RWPE1 (cell line): ENCODE measurements at regions not wholly inside any gene's neighbourhood (a gene's known extent, or its start where the extent isn't known, plus 50 kb on each side); places are given as distances from the start of the nearest gene placed in this dataset.

Experiments
- CTCF ChIA-PET: fragments of 350-600 bp; sonication (Branson Sonifier 250); formaldehyde crosslinking; extraction: SDS; loops from one replicate; lab custom pipeline; 2021; lab: Yijun Ruan, JAX
- POLR2A ChIA-PET: fragments of 400-600 bp; formaldehyde crosslinking; extraction: SDS; loops from one replicate; lab custom pipeline; 2020; ENCODE audit warnings: antibody characterized with exemption; ENCODE audit not compliant: low non-redundant PET; lab: Yijun Ruan, JAX
- DNase-seq: peaks from one replicate; pipeline ENCODE4 v3.0.0; 2012; ENCODE audit warnings: low spot score
- H3K27ac ChIP-seq: fragments of 450-650 bp; 2 replicates; pipeline ENCODE4 v1.5.1; 2017
- TF ChIP-seq, protein P1 (sequence below): fragments of 450-650 bp; conservative IDR thresholded peaks from 2 replicates; pipeline ENCODE4 v1.5.1; 2017; ENCODE audit warnings: low read depth, mild to moderate bottlenecking

DNA sequence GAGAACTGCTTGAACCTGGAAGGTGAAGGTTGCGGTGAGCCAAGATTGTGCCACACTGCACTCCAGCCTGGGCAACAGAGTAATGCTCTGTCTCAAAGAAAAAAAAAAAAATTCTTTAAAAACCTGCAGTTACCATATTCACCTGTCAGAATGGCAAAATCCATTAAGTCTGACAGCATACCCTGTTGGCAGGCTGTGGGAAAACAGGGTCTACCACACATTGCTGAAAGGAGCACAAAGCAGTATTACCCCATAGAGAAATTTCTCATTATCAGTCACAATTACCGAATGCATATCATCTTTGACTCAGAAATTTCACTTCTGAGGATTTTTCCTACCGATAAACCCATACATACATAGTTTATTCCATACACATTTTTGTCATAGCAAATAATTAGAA lies 264.1 kb upstream of the SLCO3A1 start:
- POLR2A ChIA-PET: no interaction called here

GRCh38 chr15:91592567-91592966 lies 260.9 kb upstream of the SLCO3A1 start:
- POLR2A ChIA-PET: no interaction called here
- DNase-seq: no peak
- no peak overlapping the region for H3K27ac ChIP-seq
- CTCF ChIA-PET: no interaction called here
- TF ChIP-seq, protein P1, sequence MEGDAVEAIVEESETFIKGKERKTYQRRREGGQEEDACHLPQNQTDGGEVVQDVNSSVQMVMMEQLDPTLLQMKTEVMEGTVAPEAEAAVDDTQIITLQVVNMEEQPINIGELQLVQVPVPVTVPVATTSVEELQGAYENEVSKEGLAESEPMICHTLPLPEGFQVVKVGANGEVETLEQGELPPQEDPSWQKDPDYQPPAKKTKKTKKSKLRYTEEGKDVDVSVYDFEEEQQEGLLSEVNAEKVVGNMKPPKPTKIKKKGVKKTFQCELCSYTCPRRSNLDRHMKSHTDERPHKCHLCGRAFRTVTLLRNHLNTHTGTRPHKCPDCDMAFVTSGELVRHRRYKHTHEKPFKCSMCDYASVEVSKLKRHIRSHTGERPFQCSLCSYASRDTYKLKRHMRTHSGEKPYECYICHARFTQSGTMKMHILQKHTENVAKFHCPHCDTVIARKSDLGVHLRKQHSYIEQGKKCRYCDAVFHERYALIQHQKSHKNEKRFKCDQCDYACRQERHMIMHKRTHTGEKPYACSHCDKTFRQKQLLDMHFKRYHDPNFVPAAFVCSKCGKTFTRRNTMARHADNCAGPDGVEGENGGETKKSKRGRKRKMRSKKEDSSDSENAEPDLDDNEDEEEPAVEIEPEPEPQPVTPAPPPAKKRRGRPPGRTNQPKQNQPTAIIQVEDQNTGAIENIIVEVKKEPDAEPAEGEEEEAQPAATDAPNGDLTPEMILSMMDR: no peak

More for the DNA sequence above, 264.1 kb upstream of the SLCO3A1 start:
- H3K27ac ChIP-seq: no peak overlapping the region
- DNase-seq: no peak
- CTCF ChIA-PET: no interaction called here
- TF ChIP-seq, protein P1: no peak

DNA sequence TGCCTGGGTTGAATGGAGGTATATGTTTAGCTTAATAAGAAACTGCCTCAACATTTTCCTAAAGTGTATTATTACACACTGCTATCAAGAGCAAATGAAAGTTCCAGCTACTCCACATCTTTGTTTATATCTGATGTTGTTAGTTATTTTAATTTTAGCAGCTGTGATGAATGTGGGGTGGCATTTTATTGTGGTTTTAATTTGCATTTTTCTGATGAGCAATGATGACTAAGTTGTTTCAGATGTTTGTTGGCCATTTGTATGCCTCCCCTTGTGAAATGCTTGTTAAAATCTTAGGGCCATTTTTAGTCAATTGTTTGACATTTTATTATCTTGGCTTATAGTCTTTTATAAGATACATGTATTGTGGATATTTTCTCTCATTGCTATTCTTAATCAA lies 260.4 kb upstream of the SLCO3A1 start:
- no peak for DNase-seq
- TF ChIP-seq, protein P1: no peak
- POLR2A ChIA-PET: no interaction called here
- CTCF ChIA-PET: interaction anchor here (0.5 kb wide), 1 partner anchor 372 kb away, joined by 4 read pairs; no protein-coding TSS in a partner anchor
- H3K27ac ChIP-seq: no peak overlapping the region

GRCh38 chr15:91593653-91594052 lies 259.9 kb upstream of the SLCO3A1 start:
- CTCF ChIA-PET: interaction anchor here (0.5 kb wide), 1 partner anchor 373 kb away, joined by 4 read pairs; no protein-coding TSS in a partner anchor
- DNase-seq: no peak
- no peak overlapping the region for H3K27ac ChIP-seq
- TF ChIP-seq, protein P1: no peak
- POLR2A ChIA-PET: no interaction called here

DNA sequence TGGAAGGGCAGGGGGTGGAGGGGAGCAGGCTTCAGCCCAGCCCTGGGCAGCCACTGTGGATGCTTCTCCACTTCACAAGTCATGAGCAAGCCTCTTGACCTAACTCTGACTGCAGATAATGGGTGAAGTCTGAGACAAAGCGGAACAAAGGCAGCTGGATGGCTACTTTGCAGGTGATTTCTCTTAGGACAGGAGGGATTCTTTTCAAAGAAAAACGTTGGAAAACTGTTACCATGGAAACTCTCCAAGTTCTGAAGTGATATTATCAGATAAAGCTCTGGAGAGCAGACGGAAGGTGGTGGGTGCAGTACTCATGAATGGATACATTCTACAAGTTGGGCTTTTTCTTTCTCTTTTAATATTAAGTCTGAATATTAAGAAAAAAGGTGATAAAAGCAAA lies 254.2 kb upstream of the SLCO3A1 start:
- ChIA-PET CTCF (no interaction called here), POLR2A (no interaction called here)
- no peak overlapping the region for H3K27ac ChIP-seq
- DNase-seq: no peak
- TF ChIP-seq, protein P1: no peak

- no peak for DNase-seq
- H3K27ac ChIP-seq: no peak overlapping the region
- CTCF ChIA-PET: interaction anchor here (0.5 kb wide), 1 partner anchor 250 kb away, joined by 3 read pairs; the partner anchor contains the start of gene SLCO3A1
- TF ChIP-seq, protein P1: no peak
- POLR2A ChIA-PET: no interaction called here
Measured at GRCh38 chr15:91603384-91604080, 250.0 kb upstream of the SLCO3A1 start.
